Right lobe of liver (tissue), 6 donors: ENCODE measurements at regions not wholly inside any gene's neighbourhood (a gene's known extent, or its start where the extent isn't known, plus 50 kb on each side); places are given as distances from the start of the nearest gene placed in this dataset.

ENCODE experiments used
- ATAC-seq, 4 donors: fragments of 200-7000 bp; cut with Tn5 transposase; one replicate each; pipeline ENCODE4 v1.9.1; 2020; ENCODE audit warnings: mild to moderate bottlenecking in 4 of 4, moderate library complexity in 4 of 4
- DNase-seq, 3 donors: peaks; one replicate each; pipeline ENCODE4 v3.0.0-alpha.2; 2020
- H3K27ac ChIP-seq, 3 donors: fragments of 200-600 bp; one replicate each; pipeline ENCODE4 v1.8.0; 2022
- H3K27me3 ChIP-seq, 2 donors: fragments of 200-600 bp; one replicate each; pipeline ENCODE4 v1.8.0; 2022
- H3K36me3 ChIP-seq, 4 donors: fragments of 200-600 bp; sonication (generic) in 1 of 4; one replicate each; pipeline versions ENCODE4 v1.5.1 to v1.8.0; 2017 to 2022; ENCODE audit warnings: control low read depth in 1 of 4
- H3K4me1 ChIP-seq, 4 donors: fragments of 200-600 bp; sonication (generic) in 1 of 4; one replicate each; pipeline versions ENCODE4 v1.5.1 to v1.8.0; 2017 to 2022; ENCODE audit warnings: control low read depth in 1 of 4
- H3K4me3 ChIP-seq, 3 donors: fragments of 200-600 bp; one replicate each; pipeline ENCODE4 v1.8.0; 2022
- H3K9me3 ChIP-seq, 4 donors: fragments of 200-600 bp; sonication (generic) in 1 of 4; one replicate each; pipeline versions ENCODE4 v1.5.1 to v1.8.0; 2017 to 2022; ENCODE audit warnings: control low read depth in 1 of 4
- POLR2A ChIP-seq: fragments of 450-650 bp; IDR thresholded peaks from one replicate; pipeline ENCODE4 v1.6.1; 2017; ENCODE audit warnings: antibody characterized with exemption, mild to moderate bottlenecking
- WGBS: methylation state at CpG from one replicate; pipeline ENCODE4 v1.1.6; 2018; ENCODE audit warnings: low coverage, low lambda C conversion rate; ENCODE audit not compliant: insufficient coverage; ENCODE audit errors: missing lambda C conversion rate; 5-methylcytosine and 5-hydroxymethylcytosine counted together
- intact Hi-C, 2 donors: fragments of 100-400 bp; cut with DNase I; formaldehyde crosslinking; loops; one replicate each; pipeline versions ENCODE4 v1.11.2 to v1.14.1; 2022
- TF ChIP-seq, protein P1 (sequence below), 4 donors: fragments of 200-600 bp in 3 of 4; fragments of 450-650 bp in 1 of 4; IDR thresholded peaks; one replicate each; pipeline versions ENCODE4 v1.5.1 to v1.8.0; 2016 to 2022; ENCODE audit warnings: antibody characterized with exemption in 4 of 4, mild to moderate bottlenecking in 2 of 4
- donor health status: DM: no; HTN: yes; CAD: no.
- donor health status: DM: no; HTN: no; CAD: no.
- donor health status: DM: no; HTN: no; CAD: no.
- donor health status: DM: no; HTN: yes; CAD: no.
- donor health status: DM: no; HTN: yes; CAD: no.

DNA sequence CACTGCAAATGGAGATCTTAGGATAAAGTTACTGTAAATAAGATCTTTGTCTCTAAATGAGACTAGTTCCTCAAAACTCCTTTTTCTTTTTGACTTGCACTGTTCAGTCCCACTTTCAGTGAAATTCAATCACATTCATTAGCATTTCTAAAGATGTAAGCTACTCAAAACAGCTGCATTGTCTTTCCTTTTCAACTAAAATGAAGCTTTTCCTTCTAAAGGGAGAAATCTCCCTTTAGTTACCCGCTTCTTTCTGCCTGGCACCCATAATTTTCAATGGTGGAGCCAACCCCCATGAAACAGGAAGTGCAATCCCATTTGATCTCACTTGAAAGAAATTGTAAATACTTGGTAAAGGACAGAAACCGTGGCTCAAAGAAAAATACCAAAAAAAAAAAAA, 387.4 kb upstream of the PKN2 start:
- no peak for TF ChIP-seq POLR2A
- TF ChIP-seq, protein P1, sequence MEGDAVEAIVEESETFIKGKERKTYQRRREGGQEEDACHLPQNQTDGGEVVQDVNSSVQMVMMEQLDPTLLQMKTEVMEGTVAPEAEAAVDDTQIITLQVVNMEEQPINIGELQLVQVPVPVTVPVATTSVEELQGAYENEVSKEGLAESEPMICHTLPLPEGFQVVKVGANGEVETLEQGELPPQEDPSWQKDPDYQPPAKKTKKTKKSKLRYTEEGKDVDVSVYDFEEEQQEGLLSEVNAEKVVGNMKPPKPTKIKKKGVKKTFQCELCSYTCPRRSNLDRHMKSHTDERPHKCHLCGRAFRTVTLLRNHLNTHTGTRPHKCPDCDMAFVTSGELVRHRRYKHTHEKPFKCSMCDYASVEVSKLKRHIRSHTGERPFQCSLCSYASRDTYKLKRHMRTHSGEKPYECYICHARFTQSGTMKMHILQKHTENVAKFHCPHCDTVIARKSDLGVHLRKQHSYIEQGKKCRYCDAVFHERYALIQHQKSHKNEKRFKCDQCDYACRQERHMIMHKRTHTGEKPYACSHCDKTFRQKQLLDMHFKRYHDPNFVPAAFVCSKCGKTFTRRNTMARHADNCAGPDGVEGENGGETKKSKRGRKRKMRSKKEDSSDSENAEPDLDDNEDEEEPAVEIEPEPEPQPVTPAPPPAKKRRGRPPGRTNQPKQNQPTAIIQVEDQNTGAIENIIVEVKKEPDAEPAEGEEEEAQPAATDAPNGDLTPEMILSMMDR (IDR thresholded peaks at IDR 0.05) = no peak
- ATAC-seq (no peak), DNase-seq (no peak)
- Histone ChIP-seq H3K27ac (no peak overlapping the region), H3K4me1 (no peaks in the 10 kb centered on the region), H3K4me3 (no peak overlapping the region), H3K36me3 (no peaks in the 10 kb centered on the region), H3K27me3 (no peaks in the 10 kb centered on the region), H3K9me3 (no peaks in the 10 kb centered on the region)
- WGBS = 60% methylated on average over 2 of the region's 2 CpGs
- intact Hi-C loops = no loop called here

DNA sequence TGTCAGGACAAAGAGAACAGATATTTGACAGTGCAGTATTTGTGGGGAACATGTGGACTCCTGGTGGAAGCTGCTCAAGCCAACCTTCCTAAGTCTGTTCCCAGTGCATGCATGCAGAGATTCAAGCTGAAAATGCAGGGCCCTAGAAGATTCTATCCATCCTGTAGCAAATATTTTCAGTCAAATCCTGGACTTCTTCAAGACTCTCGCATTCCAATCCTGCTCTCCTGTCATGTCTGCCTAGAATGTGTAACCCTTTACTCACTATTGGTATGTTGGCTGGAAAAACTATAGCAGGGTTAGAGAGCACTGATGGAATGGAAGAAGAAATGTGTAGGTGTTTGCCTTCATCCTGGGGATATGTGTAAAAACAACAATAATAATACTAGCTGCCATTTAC, 385.6 kb upstream of the PKN2 start:
- H3K27ac ChIP-seq = no peak overlapping the region
- no peaks in the 10 kb centered on the region for H3K27me3 ChIP-seq
- H3K4me1 ChIP-seq = peaks cover 0 to 4% (median 0%) of the 10 kb centered on the region in 4 donors
- no peaks in the 10 kb centered on the region for H3K9me3 ChIP-seq
- 70% methylated on average over 1 of the region's 1 CpG for WGBS
- H3K36me3 ChIP-seq = no peaks in the 10 kb centered on the region
- no peak overlapping the region for H3K4me3 ChIP-seq
- ATAC-seq (no peak), DNase-seq (no peak)
- intact Hi-C loops = no loop called here
- no peak for TF ChIP-seq POLR2A
- TF ChIP-seq, protein P1 (IDR thresholded peaks at IDR 0.05) = no peak

DNA sequence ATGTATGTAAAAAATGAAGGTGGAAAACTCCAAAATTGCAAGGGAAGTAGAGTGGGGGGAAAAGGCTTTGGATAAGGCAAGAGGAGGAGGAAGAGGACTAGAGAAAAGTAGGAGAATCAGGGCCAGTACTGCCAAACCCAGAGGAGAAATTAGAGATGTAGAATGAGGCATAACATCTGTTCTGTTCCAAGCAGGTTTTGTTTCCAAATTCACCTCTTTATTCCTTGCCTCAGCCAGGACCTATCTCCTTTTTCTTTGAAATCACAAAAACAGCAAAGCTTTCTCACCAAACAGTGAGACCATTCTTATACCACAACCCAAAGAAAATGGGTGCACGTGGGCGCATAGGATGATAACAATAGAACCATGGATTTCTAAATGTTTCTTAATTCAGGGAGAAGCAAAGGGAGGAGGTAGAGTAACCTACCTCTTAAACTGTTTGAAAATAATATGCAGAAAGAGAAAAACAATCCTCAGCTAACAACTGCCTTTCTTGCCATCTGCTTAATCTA, 383.3 kb upstream of the PKN2 start:
- H3K4me1 ChIP-seq = peaks cover 0 to 4% (median 0%) of the 10 kb centered on the region in 4 donors
- H3K9me3 ChIP-seq = no peaks in the 10 kb centered on the region
- no peak overlapping the region for H3K4me3 ChIP-seq
- no peak for TF ChIP-seq POLR2A
- TF ChIP-seq, protein P1 (IDR thresholded peaks at IDR 0.05) = no peak
- H3K36me3 ChIP-seq = no peaks in the 10 kb centered on the region
- DNase-seq (no peak), ATAC-seq (no peak)
- no peak overlapping the region for H3K27ac ChIP-seq
- 93% methylated on average over 2 of the region's 2 CpGs for WGBS
- H3K27me3 ChIP-seq = no peaks in the 10 kb centered on the region
- intact Hi-C loops = no loop called here

DNA sequence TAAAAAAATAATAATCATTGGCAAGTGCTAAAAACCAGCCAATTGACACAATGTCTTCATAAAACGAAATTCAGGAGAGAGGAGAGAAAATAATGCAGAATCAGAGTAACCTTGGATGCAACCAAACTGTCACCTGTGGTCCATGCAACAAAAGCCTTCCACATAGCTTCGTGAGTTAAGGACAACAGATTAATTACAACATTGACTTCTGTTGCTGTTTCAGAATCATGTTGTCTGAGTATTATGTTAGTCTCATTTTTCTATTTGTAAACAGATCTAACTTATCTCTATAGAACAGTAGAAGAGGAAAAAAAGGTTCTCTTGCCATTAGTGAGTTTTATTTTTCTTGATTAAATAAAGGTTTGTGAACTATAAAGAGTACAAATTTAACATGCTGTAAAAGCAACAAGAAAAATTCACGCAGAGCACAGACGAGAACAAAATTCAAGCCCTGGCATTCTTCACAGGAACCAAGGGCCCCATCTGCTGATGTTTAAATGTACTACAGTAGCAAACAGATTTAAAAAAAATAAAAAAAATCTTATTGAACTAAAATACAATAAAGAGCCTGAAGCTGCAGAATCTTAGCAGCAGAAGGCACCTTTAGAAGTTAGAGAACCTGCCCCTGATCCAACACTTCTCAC, 381.1 kb upstream of the PKN2 start:
- peak in 1 of 3 donors; percentile 43 for DNase-seq
- H3K27ac ChIP-seq = peak overlapping the region in 1 of 3 donors; percentile 1
- no peak overlapping the region for H3K4me3 ChIP-seq
- ATAC-seq = peak; percentile 83 to 94 (median 87)
- TF ChIP-seq, protein P1 (IDR thresholded peaks at IDR 0.05) = peak; percentile 58 to 71 (median 67)
- no peak for TF ChIP-seq POLR2A
- peaks cover 0 to 4% (median 0%) of the 10 kb centered on the region in 4 donors for H3K4me1 ChIP-seq
- no peaks in the 10 kb centered on the region for H3K36me3 ChIP-seq
- intact Hi-C loops = no loop called here
- H3K9me3 ChIP-seq = no peaks in the 10 kb centered on the region
- WGBS = 14% methylated on average over 4 of the region's 4 CpGs
- H3K27me3 ChIP-seq = no peaks in the 10 kb centered on the region
